Heart left ventricle (tissue), 16 donors: ENCODE measurements at regions not wholly inside any gene's neighbourhood (a gene's known extent, or its start where the extent isn't known, plus 50 kb on each side); places are given as distances from the start of the nearest gene placed in this dataset.

ENCODE experiments used
- ATAC-seq, 4 donors: fragments of 200-7000 bp; cut with Tn5 transposase; one replicate each; pipeline ENCODE4 v1.9.1; 2020 to 2022; ENCODE audit warnings: moderate library complexity in 4 of 4, mild to moderate bottlenecking in 3 of 4, moderate number of reproducible peaks in 1 of 4
- DNase-seq, 5 donors: peaks; one replicate each; pipeline ENCODE4 v3.0.0-alpha.2; 2020
- H3K27ac ChIP-seq, 12 donors: fragments of 200-600 bp; sonication (generic) in 4 of 12; one replicate each; pipeline versions ENCODE4 v1.5.0 to v1.8.0; 2016 to 2022; ENCODE audit warnings: mild to moderate bottlenecking in 2 of 12
- H3K27me3 ChIP-seq, 9 donors: fragments of 200-600 bp; sonication (generic) in 2 of 9; one replicate each; pipeline versions ENCODE4 v1.5.1 to v1.8.0; 2016 to 2022; ENCODE audit warnings: mild to moderate bottlenecking in 3 of 9
- H3K36me3 ChIP-seq, 9 donors: fragments of 200-600 bp; sonication (generic) in 2 of 9; one replicate each; pipeline versions ENCODE4 v1.5.0 to v1.8.0; 2018 to 2022; ENCODE audit warnings: mild to moderate bottlenecking in 2 of 9
- H3K4me1 ChIP-seq, 12 donors: fragments of 200-600 bp; sonication (generic) in 4 of 12; one replicate each; pipeline versions ENCODE4 v1.5.0 to v1.8.0; 2016 to 2022; ENCODE audit warnings: mild to moderate bottlenecking in 3 of 12
- H3K4me3 ChIP-seq, 12 donors: fragments of 200-600 bp; sonication (generic) in 4 of 12; one replicate each; pipeline versions ENCODE4 v1.5.0 to v1.8.0; 2017 to 2022; ENCODE audit warnings: mild to moderate bottlenecking in 9 of 12, moderate library complexity in 4 of 12
- H3K9me3 ChIP-seq, 12 donors: fragments of 200-600 bp; sonication (generic) in 4 of 12; one replicate each; pipeline versions ENCODE4 v1.5.0 to v1.8.0; 2016 to 2022; ENCODE audit warnings: mild to moderate bottlenecking in 1 of 12
- POLR2A ChIP-seq, 2 donors: fragments of 450-650 bp; IDR thresholded peaks; one replicate each; pipeline ENCODE4 v1.6.1; 2017; ENCODE audit warnings: antibody characterized with exemption in 2 of 2, mild to moderate bottlenecking in 2 of 2, moderate library complexity in 2 of 2
- WGBS, 4 donors: extraction: QIAGEN DNeasy Blood & Tissue Kit in 2 of 4; methylation state at CpG; one replicate each; pipeline versions ENCODE4 v1.1.5 to v1.1.7; 2013 to 2018; 5-methylcytosine and 5-hydroxymethylcytosine counted together
- intact Hi-C, 10 donors: fragments of 100-400 bp; cut with DNase I; formaldehyde crosslinking; loops; one replicate each; pipeline versions ENCODE4 v1.11.1 to v1.14.2; 2022
- TF ChIP-seq, protein P1 (sequence below), 12 donors: fragments of 200-600 bp; sonication (generic) in 4 of 12; IDR thresholded peaks; one replicate each; pipeline versions ENCODE4 v1.5.0 to v1.8.0; 2018 to 2022; ENCODE audit warnings: antibody characterized with exemption in 12 of 12, mild to moderate bottlenecking in 5 of 12
- donor health status: ischemic (EF 13 %, LVEDD 7.1; RV severe dilation, severe dysfunction).
- donor health status: healthy with polysubstance abuse.
- donor health status: DM: no; HTN: yes; CAD: no.
- donor health status: DM: no; HTN: no; CAD: no.
- donor health status: ischemic (EF 25% LVEDD 6.9; RV normal size, moderate dysfunction).
- donor health status: ischemic (EF 25% LVEDD 5.7; RV mildly dilated, moderate dysfunction).
- donor health status: healthy.
- donor health status: DM: yes; HTN: yes; CAD: no.
- donor health status: ischemic (EF 35%, LVEDD 5.7; RV mildly dilated, moderate dysfunction).
- donor health status: nonischemic (EF 11% LVEDD 7.7; RV severe dilation, severe dysfunction).
- donor health status: DM: yes; HTN: yes; CAD: no.
- donor health status: PGD.
- donor health status: ischemic (EF 29% LVEDD 5.4; RV normal size, mild dysfunction).
- donor health status: nonischemic (EF 23%, LVEDD 6.1; RV moderate dilation, normal function).

DNA sequence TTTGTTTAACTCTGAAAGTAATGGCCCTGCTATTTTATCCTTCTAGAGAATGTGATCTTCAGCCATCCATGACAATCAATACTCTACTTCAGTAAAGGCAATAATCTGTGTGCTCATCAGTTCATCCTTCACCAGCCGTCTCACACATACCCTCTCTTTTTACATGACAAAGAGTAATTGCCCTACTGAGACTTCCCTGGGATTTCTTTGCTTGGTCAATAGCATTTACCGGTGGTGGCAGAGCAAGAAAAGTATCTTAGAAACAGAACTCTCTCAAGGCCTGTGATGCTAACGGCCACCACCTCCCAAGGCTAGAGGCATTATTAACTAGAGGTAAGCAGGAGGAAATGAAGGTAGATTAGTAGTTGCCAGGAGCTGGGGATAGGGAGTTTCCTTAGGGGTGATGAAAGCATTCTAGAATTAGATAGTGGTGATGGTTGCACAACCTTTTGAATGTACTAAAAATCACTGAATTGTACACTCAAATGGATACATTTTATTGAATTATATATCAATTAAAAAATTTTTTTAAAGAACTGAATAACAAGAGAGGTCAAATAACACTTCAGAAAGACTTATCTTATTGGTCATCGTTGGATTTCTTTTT is 57.9 kb upstream of the EPC2 start:
- H3K9me3 ChIP-seq, result no peaks in the 10 kb centered on the region
- H3K4me1 ChIP-seq, result no peaks in the 10 kb centered on the region
- 75 to 78% (median 77%) methylated on average over 4 of the region's 4 CpGs for WGBS, 4 donors
- no peaks in the 10 kb centered on the region for H3K36me3 ChIP-seq
- no peaks in the 10 kb centered on the region for H3K27me3 ChIP-seq
- DNase-seq (no peak), ATAC-seq (no peak)
- intact Hi-C loops, result no loop called here
- no peak overlapping the region for H3K4me3 ChIP-seq
- H3K27ac ChIP-seq, result no peak overlapping the region
- no peak for TF ChIP-seq POLR2A (IDR thresholded peaks at IDR 0.05)
- TF ChIP-seq, protein P1, sequence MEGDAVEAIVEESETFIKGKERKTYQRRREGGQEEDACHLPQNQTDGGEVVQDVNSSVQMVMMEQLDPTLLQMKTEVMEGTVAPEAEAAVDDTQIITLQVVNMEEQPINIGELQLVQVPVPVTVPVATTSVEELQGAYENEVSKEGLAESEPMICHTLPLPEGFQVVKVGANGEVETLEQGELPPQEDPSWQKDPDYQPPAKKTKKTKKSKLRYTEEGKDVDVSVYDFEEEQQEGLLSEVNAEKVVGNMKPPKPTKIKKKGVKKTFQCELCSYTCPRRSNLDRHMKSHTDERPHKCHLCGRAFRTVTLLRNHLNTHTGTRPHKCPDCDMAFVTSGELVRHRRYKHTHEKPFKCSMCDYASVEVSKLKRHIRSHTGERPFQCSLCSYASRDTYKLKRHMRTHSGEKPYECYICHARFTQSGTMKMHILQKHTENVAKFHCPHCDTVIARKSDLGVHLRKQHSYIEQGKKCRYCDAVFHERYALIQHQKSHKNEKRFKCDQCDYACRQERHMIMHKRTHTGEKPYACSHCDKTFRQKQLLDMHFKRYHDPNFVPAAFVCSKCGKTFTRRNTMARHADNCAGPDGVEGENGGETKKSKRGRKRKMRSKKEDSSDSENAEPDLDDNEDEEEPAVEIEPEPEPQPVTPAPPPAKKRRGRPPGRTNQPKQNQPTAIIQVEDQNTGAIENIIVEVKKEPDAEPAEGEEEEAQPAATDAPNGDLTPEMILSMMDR (IDR thresholded peaks at IDR 0.05), result no peak

DNA sequence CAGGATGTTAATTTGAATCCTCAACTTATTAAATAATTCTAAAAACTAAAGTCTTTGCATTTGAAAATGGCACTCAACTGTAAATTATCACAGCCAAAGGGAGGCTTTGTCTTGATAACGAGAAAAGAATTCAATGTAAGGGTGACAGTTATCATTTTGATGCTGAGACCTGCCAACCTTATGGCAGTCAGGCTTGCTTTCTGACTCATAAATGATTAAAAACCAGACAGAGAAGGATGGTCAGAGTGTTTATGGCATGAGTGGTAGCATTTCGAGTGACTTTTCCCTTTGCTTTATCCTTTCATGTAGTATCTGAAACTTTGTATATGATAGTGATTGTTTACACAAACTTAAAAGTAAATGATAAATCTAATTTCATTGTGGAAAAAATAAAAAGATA is 53.9 kb upstream of the EPC2 start:
- TF ChIP-seq POLR2A (IDR thresholded peaks at IDR 0.05), result no peak
- TF ChIP-seq, protein P1 (IDR thresholded peaks at IDR 0.05), result no peak
- no peak for ATAC-seq
- Histone ChIP-seq H3K4me3 (no peak overlapping the region), H3K27me3 (no peaks in the 10 kb centered on the region), H3K27ac (no peak overlapping the region), H3K36me3 (no peaks in the 10 kb centered on the region), H3K4me1 (no peaks in the 10 kb centered on the region), H3K9me3 (no peaks in the 10 kb centered on the region)
- intact Hi-C loops, result no loop called here
- WGBS, 4 donors, result 87 to 97% (median 90%) methylated on average over 2 of the region's 2 CpGs
- no peak for DNase-seq

DNA sequence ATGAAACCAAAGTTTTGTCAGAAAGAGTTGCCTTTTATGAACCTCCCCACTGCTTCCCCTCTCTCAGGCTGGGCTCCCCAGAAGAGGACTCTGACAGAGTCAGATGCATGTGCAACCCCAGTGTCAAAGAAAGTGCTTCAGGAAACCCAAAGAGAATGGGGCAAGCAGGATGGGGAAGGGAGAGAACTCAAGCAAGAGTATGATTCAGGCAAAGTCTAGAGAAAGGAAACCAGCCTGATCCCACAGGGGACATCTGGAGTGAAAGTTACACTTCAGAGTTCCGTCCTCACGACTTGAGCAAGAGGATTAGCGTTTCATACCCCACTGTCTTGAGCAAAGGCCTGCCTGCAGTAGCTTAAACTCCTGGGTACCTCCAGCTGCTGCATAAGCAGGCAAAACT is 51.8 kb upstream of the EPC2 start:
- no peak overlapping the region for H3K4me3 ChIP-seq
- no peaks in the 10 kb centered on the region for H3K36me3 ChIP-seq
- WGBS, 4 donors, result 63 to 94% (median 73%) methylated on average over 3 of the region's 3 CpGs
- H3K27me3 ChIP-seq, result no peaks in the 10 kb centered on the region
- no peak for DNase-seq
- no peaks in the 10 kb centered on the region for H3K9me3 ChIP-seq
- ATAC-seq, result no peak
- no peak overlapping the region for H3K27ac ChIP-seq
- intact Hi-C loops, result no loop called here
- no peaks in the 10 kb centered on the region for H3K4me1 ChIP-seq
- no peak for TF ChIP-seq POLR2A (IDR thresholded peaks at IDR 0.05)
- TF ChIP-seq, protein P1 (IDR thresholded peaks at IDR 0.05), result no peak

DNA sequence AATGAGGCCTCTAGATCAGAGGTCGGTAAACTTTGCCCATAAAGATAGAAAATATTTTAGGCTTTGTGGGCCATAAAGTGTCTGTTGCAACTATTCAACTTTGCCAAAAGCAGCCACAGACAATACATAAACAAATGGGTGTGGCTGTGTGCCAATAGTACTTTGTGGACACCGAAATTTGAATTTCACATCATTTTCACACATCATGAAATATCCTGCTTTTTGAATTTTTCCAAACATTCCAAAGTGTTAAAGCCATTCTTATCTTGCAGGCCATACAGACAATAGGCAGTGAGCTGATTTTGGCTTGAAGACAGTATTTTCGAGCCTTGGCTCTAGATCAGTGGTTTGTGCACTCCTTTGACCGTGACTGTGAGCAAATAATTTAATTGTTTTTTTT is 51.1 kb upstream of the EPC2 start:
- WGBS, 4 donors, result 43 to 63% (median 55%) methylated on average over 4 of the region's 4 CpGs
- H3K27ac ChIP-seq, result no peak overlapping the region
- DNase-seq, result no peak
- TF ChIP-seq, protein P1 (IDR thresholded peaks at IDR 0.05), result no peak
- TF ChIP-seq POLR2A (IDR thresholded peaks at IDR 0.05), result no peak
- H3K27me3 ChIP-seq, result no peaks in the 10 kb centered on the region
- no peaks in the 10 kb centered on the region for H3K4me1 ChIP-seq
- intact Hi-C loops, result no loop called here
- ATAC-seq, result no peak
- H3K36me3 ChIP-seq, result no peaks in the 10 kb centered on the region
- no peaks in the 10 kb centered on the region for H3K9me3 ChIP-seq
- no peak overlapping the region for H3K4me3 ChIP-seq
